GM19455 (cell line): ENCODE measurements at regions not wholly inside any gene's neighbourhood (a gene's known extent, or its start where the extent isn't known, plus 50 kb on each side); places are given as distances from the start of the nearest gene placed in this dataset.
"Not testable (repeated sequence)": the region's sequence is repeated elsewhere in the genome, so short reads cannot be mapped to it uniquely, and the experiment has no call there.

Experiments used
- ATAC-seq: cut with Tn5 transposase; IDR thresholded peaks from one replicate; pipeline ENCODE4 v1.9.1; 2021; ENCODE audit not compliant: unreplicated experiment

GRCh38 chr12:68422956-68423574 lies 90.9 kb upstream of the MDM1 start:
- no peak for ATAC-seq

- ATAC-seq = no peak
These were observed 93.8 kb upstream of the MDM1 start for GRCh38 chr12:68425998-68426397.

- ATAC-seq = no peak
These were observed 96.0 kb upstream of the MDM1 start for GRCh38 chr12:68428211-68428610.

GRCh38 chr12:68428724-68429501 lies 96.8 kb upstream of the MDM1 start:
- no peak for ATAC-seq

- ATAC-seq = no peak
These were observed 97.5 kb upstream of the MDM1 start for GRCh38 chr12:68429696-68430095.

GRCh38 chr12:68431786-68432185 lies 99.6 kb upstream of the MDM1 start:
- no peak for ATAC-seq

- ATAC-seq = no peak
These were observed 100.5 kb upstream of the MDM1 start for GRCh38 chr12:68432622-68433021.

- no peak for ATAC-seq
These were observed 102.5 kb upstream of the MDM1 start for GRCh38 chr12:68434391-68435298.

- no peak for ATAC-seq
These were observed 103.1 kb upstream of the MDM1 start for GRCh38 chr12:68435299-68435637.

- ATAC-seq = no peak
These were observed 103.7 kb upstream of the MDM1 start for GRCh38 chr12:68435816-68436215.

GRCh38 chr12:68438601-68439000 lies 106.4 kb upstream of the MDM1 start:
- no peak for ATAC-seq

- ATAC-seq = no peak
These were observed 107.3 kb upstream of the MDM1 start for GRCh38 chr12:68439368-68440045.

- ATAC-seq = no peak
These were observed 108.0 kb upstream of the MDM1 start for GRCh38 chr12:68440068-68440581.

GRCh38 chr12:68441167-68441566 lies 109.0 kb upstream of the MDM1 start:
- ATAC-seq = no peak

- ATAC-seq = not testable (repeated sequence)
These were observed 110.3 kb upstream of the MDM1 start for GRCh38 chr12:68442353-68442972.

GRCh38 chr12:68443695-68444094 lies 111.5 kb upstream of the MDM1 start:
- not testable (repeated sequence) for ATAC-seq

GRCh38 chr12:68445824-68446223 lies 113.7 kb upstream of the MDM1 start:
- no peak for ATAC-seq

GRCh38 chr12:68446384-68446783 lies 114.2 kb upstream of the MDM1 start:
- ATAC-seq = no peak

- ATAC-seq = no peak
These were observed 115.0 kb upstream of the MDM1 start for GRCh38 chr12:68446901-68447796.
